PFSK-1 (cell line): ENCODE measurements at regions not wholly inside any gene's neighbourhood (a gene's known extent, or its start where the extent isn't known, plus 50 kb on each side); places are given as distances from the start of the nearest gene placed in this dataset.
A peak's percentile ranks its signal among the peaks of the same experiment; 100 is the strongest.

Source experiments
- FOXP2 ChIP-seq: optimal IDR thresholded peaks from 2 replicates; pipeline ENCODE3; 2011; ENCODE audit warnings: borderline replicate concordance, control low read depth, inconsistent platforms; ENCODE audit not compliant: insufficient read depth; ENCODE audit errors: extremely low read length, extremely low read depth
- POLR2AphosphoS5 ChIP-seq: IDR thresholded peaks from 2 replicates; pipeline ENCODE4 v1.6.1; 2012; ENCODE audit warnings: low read depth, mild to moderate bottlenecking, control low read depth, low read length, moderate library complexity
- SIN3A ChIP-seq: IDR thresholded peaks from 2 replicates; pipeline ENCODE4 v1.6.1; 2012; ENCODE audit warnings: mild to moderate bottlenecking, low read length, moderate library complexity, borderline replicate concordance; ENCODE audit not compliant: insufficient read depth
- TAF1 ChIP-seq: IDR thresholded peaks from 2 replicates; pipeline ENCODE4 v1.6.1; 2012; ENCODE audit warnings: low read length, control low read depth, borderline replicate concordance; ENCODE audit not compliant: insufficient read depth
- TF ChIP-seq, protein P1 (sequence below), 2 experiments: IDR thresholded peaks; 2 replicates each; pipeline versions ENCODE4 v1.6.1 to v1.8.0; 2011 to 2012; ENCODE audit warnings: low read depth in 2 of 2, low read length in 2 of 2, control low read depth in 1 of 2, inconsistent platforms in 1 of 2, mild to moderate bottlenecking in 1 of 2, moderate library complexity in 1 of 2; ENCODE audit not compliant: insufficient read depth in 1 of 2

DNA sequence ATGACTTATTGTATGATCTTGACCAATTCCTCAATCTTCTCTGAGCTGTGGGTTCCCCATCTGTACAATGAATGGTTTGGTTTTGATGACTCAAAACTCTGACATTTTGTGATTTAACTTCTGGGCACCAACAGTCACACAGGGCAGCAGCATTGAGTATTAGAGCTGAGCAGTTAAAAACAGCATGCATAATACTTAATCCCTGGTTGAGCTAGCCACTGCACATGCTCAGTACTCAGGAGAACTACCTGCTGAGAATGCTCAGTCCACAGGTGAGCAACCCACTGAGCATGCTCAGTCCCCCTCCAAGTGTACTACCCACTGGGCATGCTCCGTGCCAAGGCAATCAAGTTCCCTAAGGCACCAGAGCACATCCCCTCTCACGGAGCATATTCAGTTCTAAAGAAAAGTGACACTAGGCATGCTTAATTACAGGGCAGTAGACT, 68.7 kb downstream of the AIPL1 start:
- TF ChIP-seq POLR2AphosphoS5 (no peak), TAF1 (no peak), SIN3A (no peak), FOXP2 (no peak)
- TF ChIP-seq, protein P1, sequence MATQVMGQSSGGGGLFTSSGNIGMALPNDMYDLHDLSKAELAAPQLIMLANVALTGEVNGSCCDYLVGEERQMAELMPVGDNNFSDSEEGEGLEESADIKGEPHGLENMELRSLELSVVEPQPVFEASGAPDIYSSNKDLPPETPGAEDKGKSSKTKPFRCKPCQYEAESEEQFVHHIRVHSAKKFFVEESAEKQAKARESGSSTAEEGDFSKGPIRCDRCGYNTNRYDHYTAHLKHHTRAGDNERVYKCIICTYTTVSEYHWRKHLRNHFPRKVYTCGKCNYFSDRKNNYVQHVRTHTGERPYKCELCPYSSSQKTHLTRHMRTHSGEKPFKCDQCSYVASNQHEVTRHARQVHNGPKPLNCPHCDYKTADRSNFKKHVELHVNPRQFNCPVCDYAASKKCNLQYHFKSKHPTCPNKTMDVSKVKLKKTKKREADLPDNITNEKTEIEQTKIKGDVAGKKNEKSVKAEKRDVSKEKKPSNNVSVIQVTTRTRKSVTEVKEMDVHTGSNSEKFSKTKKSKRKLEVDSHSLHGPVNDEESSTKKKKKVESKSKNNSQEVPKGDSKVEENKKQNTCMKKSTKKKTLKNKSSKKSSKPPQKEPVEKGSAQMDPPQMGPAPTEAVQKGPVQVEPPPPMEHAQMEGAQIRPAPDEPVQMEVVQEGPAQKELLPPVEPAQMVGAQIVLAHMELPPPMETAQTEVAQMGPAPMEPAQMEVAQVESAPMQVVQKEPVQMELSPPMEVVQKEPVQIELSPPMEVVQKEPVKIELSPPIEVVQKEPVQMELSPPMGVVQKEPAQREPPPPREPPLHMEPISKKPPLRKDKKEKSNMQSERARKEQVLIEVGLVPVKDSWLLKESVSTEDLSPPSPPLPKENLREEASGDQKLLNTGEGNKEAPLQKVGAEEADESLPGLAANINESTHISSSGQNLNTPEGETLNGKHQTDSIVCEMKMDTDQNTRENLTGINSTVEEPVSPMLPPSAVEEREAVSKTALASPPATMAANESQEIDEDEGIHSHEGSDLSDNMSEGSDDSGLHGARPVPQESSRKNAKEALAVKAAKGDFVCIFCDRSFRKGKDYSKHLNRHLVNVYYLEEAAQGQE (IDR thresholded peaks at IDR 0.05; ENCODE audit: insufficient read depth in 1 of 2, low read depth in 2 of 2, low read length in 2 of 2): no peak

DNA sequence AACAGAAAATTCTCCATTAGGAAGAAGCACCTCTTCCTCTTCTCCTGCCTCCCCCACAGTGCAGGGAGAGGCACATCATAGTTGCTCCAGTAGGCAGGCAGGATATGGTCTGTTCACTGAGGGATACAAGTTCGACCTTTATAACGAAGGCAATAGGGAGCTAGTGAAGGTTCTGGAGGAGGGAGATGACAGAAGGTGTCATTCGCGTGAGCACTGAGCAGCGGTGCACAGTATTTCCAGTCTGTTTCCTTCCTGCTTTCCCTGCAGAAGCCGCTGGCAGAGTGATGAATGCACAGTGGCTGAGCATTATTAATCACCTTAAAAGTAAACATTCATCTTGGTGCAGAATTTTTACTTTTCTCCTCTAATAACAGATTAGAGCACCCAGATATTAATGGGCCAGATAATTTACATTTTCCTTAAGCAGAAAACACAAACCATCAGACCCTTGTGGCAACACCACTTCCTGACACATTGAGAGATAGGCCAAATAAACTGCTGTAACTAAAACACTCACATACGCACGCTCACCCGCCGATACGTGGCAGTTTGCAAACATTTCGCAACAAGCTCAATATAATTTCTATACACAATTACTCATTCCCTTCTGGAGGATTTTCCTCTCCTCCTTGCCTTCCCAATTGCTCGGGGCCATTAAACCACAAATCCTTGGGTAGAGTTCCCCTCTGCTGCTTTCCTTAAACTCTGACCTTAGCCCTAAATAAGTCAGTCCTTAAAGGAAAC, 69.5 kb downstream of the AIPL1 start:
- TF ChIP-seq POLR2AphosphoS5 (no peak), SIN3A (0 out of 2 replicates have a peak, but pooled peaks have one; percentile 19), FOXP2 (peak; percentile 16), TAF1 (no peak)
- TF ChIP-seq, protein P1 (IDR thresholded peaks at IDR 0.05; ENCODE audit: insufficient read depth in 1 of 2, low read depth in 2 of 2, low read length in 2 of 2): 0 out of 4 replicates have a peak, but pooled peaks of 1 of the 2 experiments have one; percentile 7

DNA sequence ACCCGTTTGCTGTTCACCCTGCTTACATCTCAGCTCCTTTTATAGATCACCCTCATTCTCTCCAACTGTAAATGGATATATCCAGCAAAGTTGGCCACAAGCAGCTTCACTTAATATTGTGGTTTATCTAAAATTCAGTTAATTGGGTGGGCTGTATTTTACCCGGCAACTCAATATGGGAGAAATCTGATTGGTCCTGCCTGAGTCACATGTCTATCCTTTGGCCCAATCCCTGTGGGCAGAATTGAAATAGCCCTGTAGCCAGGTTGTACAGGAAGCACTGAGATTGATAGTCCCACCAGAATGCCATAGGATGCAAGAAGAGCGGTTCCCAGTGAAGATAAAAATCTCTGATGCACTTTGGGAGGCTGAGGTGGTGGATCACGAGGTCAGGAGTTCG, 73.2 kb downstream of the AIPL1 start:
- TF ChIP-seq TAF1 (no peak), FOXP2 (no peak), POLR2AphosphoS5 (no peak), SIN3A (no peak)
- TF ChIP-seq, protein P1 (IDR thresholded peaks at IDR 0.05; ENCODE audit: insufficient read depth in 1 of 2, low read depth in 2 of 2, low read length in 2 of 2): no peak

DNA sequence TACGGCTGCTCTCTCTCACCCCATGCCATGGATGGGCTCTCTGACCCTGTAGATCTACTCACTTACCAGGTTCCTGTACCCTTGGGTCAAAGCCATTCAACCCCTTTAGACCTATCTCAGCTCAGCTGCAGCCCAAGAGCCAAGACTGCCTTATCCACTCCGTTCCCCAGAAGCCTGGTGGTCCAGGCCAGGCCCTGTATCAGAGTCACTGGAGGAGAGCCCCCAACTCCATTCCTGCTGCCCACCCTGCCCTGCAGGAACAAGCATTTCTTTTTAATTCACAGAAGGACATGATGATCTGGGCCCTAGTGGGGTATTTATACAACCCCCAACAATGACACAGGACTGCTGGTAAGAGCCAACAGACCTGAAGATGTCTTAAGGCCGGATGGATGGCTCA, 76.8 kb downstream of the AIPL1 start:
- TF ChIP-seq SIN3A (no peak), TAF1 (no peak), FOXP2 (no peak), POLR2AphosphoS5 (no peak)
- TF ChIP-seq, protein P1 (IDR thresholded peaks at IDR 0.05; ENCODE audit: insufficient read depth in 1 of 2, low read depth in 2 of 2, low read length in 2 of 2): no peak
